Suprapubic skin (tissue), 3 donors: ENCODE measurements at regions not wholly inside any gene's neighbourhood (a gene's known extent, or its start where the extent isn't known, plus 50 kb on each side); places are given as distances from the start of the nearest gene placed in this dataset.

Source experiments
- POLR2AphosphoS5 ChIP-seq, 3 donors: sonication (generic); formaldehyde crosslinking; IDR thresholded peaks; one replicate each; pipeline ENCODE4 v1.6.1; 2017; ENCODE audit warnings: antibody characterized with exemption in 3 of 3
- TF ChIP-seq, protein P1 (sequence below), 2 donors: fragments of 200-600 bp in 1 of 2; fragments of 450-650 bp in 1 of 2; sonication (generic) in 1 of 2; IDR thresholded peaks; one replicate each; pipeline ENCODE4 v1.5.1; 2016 to 2019; ENCODE audit warnings: antibody characterized with exemption in 2 of 2, mild to moderate bottlenecking in 1 of 2, moderate library complexity in 1 of 2

DNA sequence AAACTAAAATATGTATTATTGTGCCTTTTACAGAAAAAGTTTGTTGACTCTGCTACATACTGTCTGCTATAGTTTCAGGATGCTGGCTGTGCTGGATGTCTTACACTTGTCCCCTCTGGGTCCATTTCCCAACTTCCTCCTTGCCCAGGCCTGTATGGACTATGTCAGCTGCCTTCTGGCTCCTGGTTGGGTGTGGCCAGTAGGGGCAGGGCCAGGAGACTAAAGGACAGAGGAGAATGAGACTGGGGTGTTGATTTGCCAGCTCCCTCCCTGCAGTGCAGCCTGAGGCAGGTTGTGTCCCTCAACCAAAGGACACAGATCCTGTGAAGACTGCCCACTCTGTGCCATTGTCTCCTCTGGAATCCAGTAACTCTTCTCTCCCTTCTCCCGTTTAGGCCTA is 90.6 kb upstream of the UBE2E2 start:
- TF ChIP-seq, protein P1, sequence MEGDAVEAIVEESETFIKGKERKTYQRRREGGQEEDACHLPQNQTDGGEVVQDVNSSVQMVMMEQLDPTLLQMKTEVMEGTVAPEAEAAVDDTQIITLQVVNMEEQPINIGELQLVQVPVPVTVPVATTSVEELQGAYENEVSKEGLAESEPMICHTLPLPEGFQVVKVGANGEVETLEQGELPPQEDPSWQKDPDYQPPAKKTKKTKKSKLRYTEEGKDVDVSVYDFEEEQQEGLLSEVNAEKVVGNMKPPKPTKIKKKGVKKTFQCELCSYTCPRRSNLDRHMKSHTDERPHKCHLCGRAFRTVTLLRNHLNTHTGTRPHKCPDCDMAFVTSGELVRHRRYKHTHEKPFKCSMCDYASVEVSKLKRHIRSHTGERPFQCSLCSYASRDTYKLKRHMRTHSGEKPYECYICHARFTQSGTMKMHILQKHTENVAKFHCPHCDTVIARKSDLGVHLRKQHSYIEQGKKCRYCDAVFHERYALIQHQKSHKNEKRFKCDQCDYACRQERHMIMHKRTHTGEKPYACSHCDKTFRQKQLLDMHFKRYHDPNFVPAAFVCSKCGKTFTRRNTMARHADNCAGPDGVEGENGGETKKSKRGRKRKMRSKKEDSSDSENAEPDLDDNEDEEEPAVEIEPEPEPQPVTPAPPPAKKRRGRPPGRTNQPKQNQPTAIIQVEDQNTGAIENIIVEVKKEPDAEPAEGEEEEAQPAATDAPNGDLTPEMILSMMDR (IDR thresholded peaks at IDR 0.05) = no peak
- no peak for TF ChIP-seq POLR2AphosphoS5 (IDR thresholded peaks at IDR 0.05)
